Esophagus muscularis mucosa (tissue), 4 donors: ENCODE measurements at regions not wholly inside any gene's neighbourhood (a gene's known extent, or its start where the extent isn't known, plus 50 kb on each side); places are given as distances from the start of the nearest gene placed in this dataset.

Experiments
- CTCF ChIP-seq, 3 experiments: fragments of 200-600 bp in 2 of 3; fragments of 450-650 bp in 1 of 3; sonication (generic) in 2 of 3; IDR thresholded peaks; one replicate each; pipeline ENCODE4 v1.5.1; 2017 to 2019; ENCODE audit warnings: antibody characterized with exemption in 3 of 3, mild to moderate bottlenecking in 2 of 3, moderate library complexity in 1 of 3
- EP300 ChIP-seq: sonication (generic); formaldehyde crosslinking; IDR thresholded peaks from one replicate; pipeline ENCODE4 v1.6.1; 2017; ENCODE audit warnings: antibody characterized with exemption
- POLR2AphosphoS5 ChIP-seq, 2 donors: sonication (generic); formaldehyde crosslinking; IDR thresholded peaks; one replicate each; pipeline ENCODE4 v1.6.1; 2017; ENCODE audit warnings: antibody characterized with exemption in 2 of 2

GRCh38 chr6:71090217-71090616 is 133.4 kb upstream of the B3GAT2 start:
- no peak for TF ChIP-seq CTCF (IDR thresholded peaks at IDR 0.05)
- no peak for TF ChIP-seq EP300
- no peak for TF ChIP-seq POLR2AphosphoS5 (IDR thresholded peaks at IDR 0.05)
